Activated CD8-positive, alpha-beta T cell treated with anti-CD3 and anti-CD28 coated beads for 36 hours (primary cell): ENCODE measurements at regions not wholly inside any gene's neighbourhood (a gene's known extent, or its start where the extent isn't known, plus 50 kb on each side); places are given as distances from the start of the nearest gene placed in this dataset.
"Not testable (repeated sequence)": the region's sequence is repeated elsewhere in the genome, so short reads cannot be mapped to it uniquely, and the experiment has no call there.

Experiments used
- ATAC-seq: fragments of 200-7000 bp; cut with Tn5 transposase; one replicate; pipeline ENCODE4 v1.10.0; 2021; ENCODE audit warnings: mild to moderate bottlenecking, moderate library complexity
- CTCF ChIA-PET: fragments of 350-600 bp; sonication (Branson Sonifier 250); formaldehyde crosslinking; loops from one replicate; lab custom pipeline; 2021; ENCODE audit warnings: antibody characterized with exemption; lab: Charles Lee
- POLR2A ChIA-PET: fragments of 350-600 bp; sonication (Branson Sonifier 250); formaldehyde crosslinking; loops from one replicate; lab custom pipeline; 2021; ENCODE audit warnings: antibody characterized with exemption; lab: Charles Lee
- DNase-seq: peaks from one replicate; pipeline ENCODE4 v3.0.0-alpha.2; 2020
- H3K27ac Mint-ChIP-seq: one replicate; pipeline ENCODE4 v1.8.0; 2021; ENCODE audit warnings: mild to moderate bottlenecking, mixed read lengths
- H3K27me3 Mint-ChIP-seq: one replicate; pipeline ENCODE4 v1.8.0; 2021; ENCODE audit warnings: mixed read lengths
- H3K36me3 Mint-ChIP-seq: one replicate; pipeline ENCODE4 v1.8.0; 2021; ENCODE audit warnings: low read depth, mixed read lengths
- H3K4me1 Mint-ChIP-seq: one replicate; pipeline ENCODE4 v1.8.0; 2021; ENCODE audit warnings: low read depth, mixed read lengths
- H3K4me3 Mint-ChIP-seq: one replicate; pipeline ENCODE4 v1.8.0; 2021; ENCODE audit warnings: mild to moderate bottlenecking, moderate library complexity, mixed read lengths
- H3K9me3 Mint-ChIP-seq: one replicate; pipeline ENCODE4 v1.8.0; 2021; ENCODE audit warnings: mixed read lengths
- CTCF ChIP-seq: fragments of 200-600 bp; IDR thresholded peaks from one replicate; pipeline ENCODE4 v1.8.0; 2022; ENCODE audit warnings: antibody characterized with exemption, mild to moderate bottlenecking
- intact Hi-C: fragments of 100-400 bp; cut with micrococcal nuclease; formaldehyde crosslinking; loops from one replicate; pipeline ENCODE4 v1.10.0; 2022

DNA sequence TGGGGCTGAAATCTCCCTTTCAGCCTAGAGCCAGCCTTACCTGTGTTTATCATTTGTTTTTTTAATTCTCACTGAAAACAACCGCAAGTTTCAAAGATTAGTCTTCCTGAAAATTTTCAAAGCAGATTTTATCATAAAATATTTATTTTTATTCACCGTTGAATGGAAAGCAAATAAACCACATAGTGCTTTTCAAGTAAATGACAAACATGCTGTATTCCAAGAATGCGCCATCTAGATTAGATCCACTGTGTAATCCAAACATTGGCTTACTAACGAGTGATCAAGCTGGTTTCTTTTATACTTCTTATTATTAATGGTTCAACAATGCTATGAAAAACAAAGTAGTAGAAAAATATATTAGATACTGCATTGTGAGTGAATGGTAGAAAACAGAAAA lies 1176.2 kb upstream of the IGFBP7 start:
- Mint-ChIP-seq H3K36me3 (no peaks in the 10 kb centered on the region), H3K27ac (no peak overlapping the region), H3K4me3 (no peak overlapping the region), H3K9me3 (peaks cover 8% of the 10 kb centered on the region), H3K27me3 (no peaks in the 10 kb centered on the region), H3K4me1 (no peaks in the 10 kb centered on the region)
- no peak for TF ChIP-seq CTCF
- DNase-seq = no peak
- CTCF ChIA-PET = no interaction called here
- ATAC-seq = no peak
- intact Hi-C loops = no loop called here
- POLR2A ChIA-PET = no interaction called here

- intact Hi-C loops, POLR2A ChIA-PET, H3K4me1 Mint-ChIP-seq, H3K27me3 Mint-ChIP-seq, ATAC-seq, DNase-seq, CTCF ChIA-PET, H3K9me3 Mint-ChIP-seq, H3K4me3 Mint-ChIP-seq, H3K36me3 Mint-ChIP-seq, H3K27ac Mint-ChIP-seq: not testable (repeated sequence)
These were observed 1170.7 kb upstream of the IGFBP7 start for GRCh38 chr4:58280928-58281327.

DNA sequence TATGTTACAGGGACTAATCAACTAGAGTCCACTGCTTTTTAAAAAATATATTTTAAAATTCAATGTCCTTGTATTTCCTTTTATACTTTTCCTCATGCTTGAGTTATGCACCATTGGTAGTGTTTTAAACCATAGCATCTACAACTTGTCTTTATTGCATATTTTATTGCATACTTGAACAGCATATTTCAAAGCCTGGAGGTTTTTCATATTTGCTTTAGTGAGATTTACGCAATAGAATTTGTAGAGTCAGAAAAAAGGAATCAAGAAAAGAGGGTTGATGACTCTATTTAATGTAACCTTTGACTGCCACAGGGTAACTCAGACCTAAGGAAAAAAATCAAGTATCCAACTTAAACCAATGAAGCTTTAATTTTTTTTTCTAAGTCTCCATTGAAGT lies 1165.7 kb upstream of the IGFBP7 start:
- Mint-ChIP-seq H3K4me3 (no peak overlapping the region), H3K4me1 (no peaks in the 10 kb centered on the region), H3K36me3 (no peaks in the 10 kb centered on the region), H3K9me3 (peaks cover 4% of the 10 kb centered on the region), H3K27ac (no peak overlapping the region), H3K27me3 (no peaks in the 10 kb centered on the region)
- ATAC-seq = no peak
- no peak for TF ChIP-seq CTCF
- ChIA-PET CTCF (no interaction called here), POLR2A (no interaction called here)
- intact Hi-C loops = no loop called here
- no peak for DNase-seq

DNA sequence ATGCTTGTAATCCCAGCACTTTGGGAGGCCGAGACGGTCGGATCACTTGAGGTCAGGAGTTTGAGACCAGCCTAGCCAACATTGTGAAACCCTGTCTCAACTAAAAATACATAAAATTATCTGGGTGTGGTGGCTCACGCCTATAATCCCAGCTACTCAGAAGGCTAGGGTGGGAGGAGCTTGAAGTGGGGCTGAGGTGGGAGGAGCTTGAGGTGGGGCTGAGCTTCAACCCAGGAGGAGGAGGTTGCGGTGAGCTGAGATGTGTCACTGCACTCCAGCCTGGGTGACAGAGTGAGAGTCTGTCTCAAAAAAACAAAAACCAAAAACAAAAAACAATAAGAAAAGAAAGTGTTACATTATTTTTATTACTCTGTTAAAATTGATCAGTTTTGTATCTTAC lies 1164.4 kb upstream of the IGFBP7 start:
- POLR2A ChIA-PET = no interaction called here
- H3K4me1 Mint-ChIP-seq = no peaks in the 10 kb centered on the region

GRCh38 chr4:58272311-58272710 lies 1162.1 kb upstream of the IGFBP7 start:
- no peaks in the 10 kb centered on the region for H3K4me1 Mint-ChIP-seq
- intact Hi-C loops = no loop called here

More for the DNA sequence above, 1164.4 kb upstream of the IGFBP7 start:
- TF ChIP-seq CTCF = no peak
- intact Hi-C loops = no loop called here
- H3K27me3 Mint-ChIP-seq = no peaks in the 10 kb centered on the region
- ATAC-seq (no peak), DNase-seq (no peak)
- no peaks in the 10 kb centered on the region for H3K36me3 Mint-ChIP-seq
- no peak overlapping the region for H3K4me3 Mint-ChIP-seq
- CTCF ChIA-PET = no interaction called here
- peaks cover 7% of the 10 kb centered on the region for H3K9me3 Mint-ChIP-seq
- no peak overlapping the region for H3K27ac Mint-ChIP-seq

More at GRCh38 chr4:58272311-58272710, 1162.1 kb upstream of the IGFBP7 start:
- ChIA-PET POLR2A (no interaction called here), CTCF (no interaction called here)
- no peak overlapping the region for H3K4me3 Mint-ChIP-seq
- H3K27ac Mint-ChIP-seq = no peak overlapping the region
- DNase-seq (no peak), ATAC-seq (no peak)
- peaks cover 12% of the 10 kb centered on the region for H3K9me3 Mint-ChIP-seq
- no peaks in the 10 kb centered on the region for H3K36me3 Mint-ChIP-seq
- H3K27me3 Mint-ChIP-seq = no peaks in the 10 kb centered on the region
- TF ChIP-seq CTCF = no peak
